Thoracic aorta (tissue), 2 donors: ENCODE measurements at regions not wholly inside any gene's neighbourhood (a gene's known extent, or its start where the extent isn't known, plus 50 kb on each side); places are given as distances from the start of the nearest gene placed in this dataset.
"Not testable (repeated sequence)": the region's sequence is repeated elsewhere in the genome, so short reads cannot be mapped to it uniquely, and the experiment has no call there.

Experiments
- ATAC-seq: fragments of 150-250 bp; one replicate; pipeline ENCODE4 v1.8.0; 2017; ENCODE audit warnings: low read depth; ENCODE audit not compliant: insufficient number of reproducible peaks, low FRiP score
- DNase-seq: peaks from one replicate; pipeline ENCODE4 v3.0.0-alpha.2; 2020; ENCODE audit warnings: low spot score
- H3K27ac ChIP-seq, 2 donors: fragments of 200-600 bp; sonication (generic); 1 replicate in 1 of 2; 2 replicates in 1 of 2; pipeline ENCODE4 v1.5.1; 2016; ENCODE audit warnings: mild to moderate bottlenecking in 2 of 2, moderate library complexity in 2 of 2
- H3K27me3 ChIP-seq: fragments of 200-600 bp; sonication (generic); replicated peaks from 2 replicates; pipeline ENCODE4 v1.6.0; 2016; ENCODE audit warnings: mild to moderate bottlenecking; ENCODE audit not compliant: insufficient read depth
- H3K36me3 ChIP-seq: fragments of 200-600 bp; sonication (generic); one replicate; pipeline ENCODE4 v1.5.1; 2016
- H3K4me1 ChIP-seq, 2 donors: fragments of 200-600 bp; sonication (generic); 1 replicate in 1 of 2; 2 replicates in 1 of 2; pipeline versions ENCODE4 v1.5.1 to v1.6.0; 2016; ENCODE audit warnings: low read depth in 2 of 2, mild to moderate bottlenecking in 1 of 2; ENCODE audit not compliant: control insufficient read depth in 1 of 2
- H3K4me3 ChIP-seq: fragments of 200-600 bp; sonication (generic); 2 replicates; pipeline ENCODE4 v1.5.1; 2016; ENCODE audit warnings: mild to moderate bottlenecking
- H3K9me3 ChIP-seq: fragments of 200-600 bp; sonication (generic); 2 replicates; pipeline ENCODE4 v1.5.1; 2016
- CTCF ChIP-seq: fragments of 200-600 bp; sonication (generic); IDR thresholded peaks from one replicate; pipeline ENCODE4 v1.5.1; 2019; ENCODE audit warnings: antibody characterized with exemption

GRCh38 chr7:81143856-81144255 lies 225.0 kb upstream of the SEMA3C start:
- H3K4me1 ChIP-seq: no peaks in the 10 kb centered on the region
- DNase-seq (no peak), ATAC-seq (no peak)
- no peaks in the 10 kb centered on the region for H3K27me3 ChIP-seq
- no peaks in the 10 kb centered on the region for H3K9me3 ChIP-seq
- TF ChIP-seq CTCF: no peak
- no peak overlapping the region for H3K4me3 ChIP-seq
- H3K36me3 ChIP-seq: no peaks in the 10 kb centered on the region
- no peak overlapping the region for H3K27ac ChIP-seq

- not testable (repeated sequence) for H3K4me1 ChIP-seq, H3K36me3 ChIP-seq, DNase-seq, H3K27me3 ChIP-seq, ATAC-seq, H3K27ac ChIP-seq, H3K9me3 ChIP-seq, H3K4me3 ChIP-seq
Measured at GRCh38 chr7:81141257-81142205, 222.7 kb upstream of the SEMA3C start.

GRCh38 chr7:81140775-81141174 lies 221.9 kb upstream of the SEMA3C start:
- Histone ChIP-seq H3K4me3 (no peak overlapping the region), H3K27ac (no peak overlapping the region), H3K9me3 (no peaks in the 10 kb centered on the region), H3K4me1 (no peaks in the 10 kb centered on the region), H3K36me3 (no peaks in the 10 kb centered on the region), H3K27me3 (no peaks in the 10 kb centered on the region)
- DNase-seq: no peak
- ATAC-seq: no peak
- no peak for TF ChIP-seq CTCF

GRCh38 chr7:81140252-81140651 lies 221.4 kb upstream of the SEMA3C start:
- H3K4me3 ChIP-seq: no peak overlapping the region
- TF ChIP-seq CTCF: no peak
- no peak for ATAC-seq
- DNase-seq: no peak
- H3K36me3 ChIP-seq: no peaks in the 10 kb centered on the region
- H3K27me3 ChIP-seq: no peaks in the 10 kb centered on the region
- no peaks in the 10 kb centered on the region for H3K4me1 ChIP-seq
- no peaks in the 10 kb centered on the region for H3K9me3 ChIP-seq
- H3K27ac ChIP-seq: no peak overlapping the region

- Histone ChIP-seq H3K4me3 (no peak overlapping the region), H3K4me1 (no peaks in the 10 kb centered on the region), H3K36me3 (no peaks in the 10 kb centered on the region), H3K27ac (no peak overlapping the region), H3K27me3 (no peaks in the 10 kb centered on the region), H3K9me3 (no peaks in the 10 kb centered on the region)
- TF ChIP-seq CTCF: no peak
- no peak for ATAC-seq
- DNase-seq: no peak
Measured at GRCh38 chr7:81138870-81139269, 220.0 kb upstream of the SEMA3C start.
